ENCODE measurements at regions not wholly inside any gene's neighbourhood (a gene's known extent, or its start where the extent isn't known, plus 50 kb on each side); places are given as distances from the start of the nearest gene placed in this dataset.

DNA sequence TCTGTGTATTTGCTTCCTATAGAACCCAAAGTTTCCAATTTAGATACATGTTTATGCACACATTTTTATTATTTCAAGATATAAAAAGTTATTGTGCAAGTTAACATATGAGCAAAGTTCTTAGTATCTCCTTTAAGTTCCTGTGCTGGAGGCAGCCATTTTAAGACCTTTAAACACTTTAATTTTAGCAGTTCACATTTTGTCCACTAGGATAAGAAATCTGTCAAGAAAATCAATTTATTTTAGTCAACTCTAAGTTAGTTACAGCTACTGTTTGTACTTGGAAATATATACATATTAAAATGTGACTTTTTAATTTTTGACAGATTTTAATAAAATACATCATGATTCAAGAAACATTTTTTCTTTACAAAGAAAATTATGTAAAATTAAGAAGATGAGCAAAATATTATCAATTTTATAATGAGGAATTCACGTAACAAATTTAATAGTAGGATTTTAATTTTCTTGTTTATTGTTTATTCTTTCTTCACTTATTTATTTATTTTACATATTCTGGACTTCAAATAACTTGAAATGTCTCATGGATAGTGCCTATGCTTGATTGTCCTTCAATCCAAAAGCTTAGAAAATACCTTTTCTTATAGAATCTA lies 402.6 kb upstream of the GBE1 start:
- TF ChIP-seq SIN3A (IDR thresholded peaks at IDR 0.05; ENCODE audit: borderline replicate concordance in 2 of 2, control insufficient read depth in 1 of 2, low read depth in 2 of 2, low read length in 2 of 2), result no peak
- no peak for TF ChIP-seq FIP1L1 (IDR thresholded peaks at IDR 0.05; ENCODE audit: low read depth, low read length, poor library complexity, severe bottlenecking)
- no peak for TF ChIP-seq EP300 (IDR thresholded peaks at IDR 0.05; ENCODE audit: low read length)
- no peak for TF ChIP-seq TBP (optimal IDR thresholded peaks at IDR 0.05; ENCODE audit: low read depth, low read length)
- no peak for TF ChIP-seq EZH2 (IDR thresholded peaks at IDR 0.05; ENCODE audit: borderline replicate concordance, low read depth, low read length)
- no peak for TF ChIP-seq EHMT2 (IDR thresholded peaks at IDR 0.05)
- no peak for TF ChIP-seq ZEB2 (IDR thresholded peaks at IDR 0.05)
- no peak for TF ChIP-seq YY1 (IDR thresholded peaks at IDR 0.05; ENCODE audit: borderline replicate concordance in 1 of 3, control insufficient read depth in 1 of 3, extremely low read depth in 1 of 3, insufficient read depth in 3 of 3, insufficient read length in 1 of 3, insufficient replicate concordance in 2 of 3, low read depth in 1 of 3, low read length in 2 of 3)
- TF ChIP-seq, protein P1, sequence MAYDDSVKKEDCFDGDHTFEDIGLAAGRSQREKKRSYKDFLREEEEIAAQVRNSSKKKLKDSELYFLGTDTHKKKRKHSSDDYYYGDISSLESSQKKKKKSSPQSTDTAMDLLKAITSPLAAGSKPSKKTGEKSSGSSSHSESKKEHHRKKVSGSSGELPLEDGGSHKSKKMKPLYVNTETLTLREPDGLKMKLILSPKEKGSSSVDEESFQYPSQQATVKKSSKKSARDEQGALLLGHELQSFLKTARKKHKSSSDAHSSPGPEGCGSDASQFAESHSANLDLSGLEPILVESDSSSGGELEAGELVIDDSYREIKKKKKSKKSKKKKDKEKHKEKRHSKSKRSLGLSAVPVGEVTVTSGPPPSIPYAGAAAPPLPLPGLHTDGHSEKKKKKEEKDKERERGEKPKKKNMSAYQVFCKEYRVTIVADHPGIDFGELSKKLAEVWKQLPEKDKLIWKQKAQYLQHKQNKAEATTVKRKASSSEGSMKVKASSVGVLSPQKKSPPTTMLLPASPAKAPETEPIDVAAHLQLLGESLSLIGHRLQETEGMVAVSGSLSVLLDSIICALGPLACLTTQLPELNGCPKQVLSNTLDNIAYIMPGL (CRISPR knock-in tag; IDR thresholded peaks at IDR 0.05), result no peak
- no peak for TF ChIP-seq CEBPB (tag; IDR thresholded peaks at IDR 0.05)
- no peak for TF ChIP-seq MTF1 (CRISPR knock-in tag; IDR thresholded peaks at IDR 0.05; ENCODE audit: borderline replicate concordance)
- TF ChIP-seq, protein P2, sequence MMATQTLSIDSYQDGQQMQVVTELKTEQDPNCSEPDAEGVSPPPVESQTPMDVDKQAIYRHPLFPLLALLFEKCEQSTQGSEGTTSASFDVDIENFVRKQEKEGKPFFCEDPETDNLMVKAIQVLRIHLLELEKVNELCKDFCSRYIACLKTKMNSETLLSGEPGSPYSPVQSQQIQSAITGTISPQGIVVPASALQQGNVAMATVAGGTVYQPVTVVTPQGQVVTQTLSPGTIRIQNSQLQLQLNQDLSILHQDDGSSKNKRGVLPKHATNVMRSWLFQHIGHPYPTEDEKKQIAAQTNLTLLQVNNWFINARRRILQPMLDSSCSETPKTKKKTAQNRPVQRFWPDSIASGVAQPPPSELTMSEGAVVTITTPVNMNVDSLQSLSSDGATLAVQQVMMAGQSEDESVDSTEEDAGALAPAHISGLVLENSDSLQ (IDR thresholded peaks at IDR 0.05), result no peak
